WTC11 (cell line): ENCODE measurements at regions not wholly inside any gene's neighbourhood (a gene's known extent, or its start where the extent isn't known, plus 50 kb on each side); places are given as distances from the start of the nearest gene placed in this dataset.

Experiments
- ATAC-seq: fragments of 200-7000 bp; cut with Tn5 transposase; 2 replicates; pipeline ENCODE4 v1.10.0; 2021; ENCODE audit warnings: mild to moderate bottlenecking, moderate library complexity
- CTCF ChIA-PET: fragments of 300-600 bp; sonication (Branson Sonifier 250); formaldehyde crosslinking; loops from one replicate; lab custom pipeline; 2021; ENCODE audit warnings: antibody characterized with exemption; lab: Charles Lee
- POLR2A ChIA-PET: fragments of 350-600 bp; sonication (Branson Sonifier 250); formaldehyde crosslinking; loops from one replicate; lab custom pipeline; 2021; ENCODE audit warnings: antibody characterized with exemption; lab: Charles Lee
- DNase-seq: peaks from one replicate; pipeline ENCODE4 v3.0.0; 2021; ENCODE audit warnings: low spot score
- H3K27ac Mint-ChIP-seq: 2 replicates; pipeline ENCODE4 v1.8.0; 2021; ENCODE audit warnings: mixed read lengths
- H3K27me3 Mint-ChIP-seq: 2 replicates; pipeline ENCODE4 v1.8.0; 2021; ENCODE audit warnings: low read depth, mild to moderate bottlenecking, moderate library complexity, mixed read lengths
- H3K36me3 Mint-ChIP-seq: 2 replicates; pipeline ENCODE4 v1.8.0; 2021; ENCODE audit warnings: mixed read lengths
- H3K4me1 Mint-ChIP-seq: 2 replicates; pipeline ENCODE4 v1.8.0; 2022; ENCODE audit warnings: mixed read lengths
- H3K4me3 Mint-ChIP-seq: 2 replicates; pipeline ENCODE4 v1.8.0; 2021; ENCODE audit warnings: mild to moderate bottlenecking, moderate library complexity, mixed read lengths
- H3K9me3 Mint-ChIP-seq: 2 replicates; pipeline ENCODE4 v1.8.0; 2021; ENCODE audit warnings: mixed read lengths
- CDX4 ChIP-seq: fragments of 250-450 bp; sonication (Bioruptor Pico); IDR thresholded peaks from 2 replicates; pipeline ENCODE4 v1.9.0; 2021; ENCODE audit warnings: moderate library complexity, mild to moderate bottlenecking, inconsistent platforms, borderline replicate concordance
- E2F4 ChIP-seq: sonication (generic); formaldehyde crosslinking; IDR thresholded peaks from 2 replicates; pipeline ENCODE4 v1.8.1; 2022; ENCODE audit warnings: low read depth, mild to moderate bottlenecking, moderate library complexity, missing genetic modification reagents, borderline replicate concordance
- EMX1 ChIP-seq: fragments of 250-450 bp; sonication (Bioruptor Pico); IDR thresholded peaks from 2 replicates; pipeline ENCODE4 v1.8.0; 2021; ENCODE audit warnings: mild to moderate bottlenecking
- ERG ChIP-seq: fragments of 250-450 bp; sonication (Bioruptor Pico); IDR thresholded peaks from 2 replicates; pipeline ENCODE4 v1.8.0; 2021; ENCODE audit warnings: mild to moderate bottlenecking
- GABPB1 ChIP-seq: sonication (generic); formaldehyde crosslinking; IDR thresholded peaks from 2 replicates; pipeline ENCODE4 v1.8.1; 2023; ENCODE audit warnings: mild to moderate bottlenecking, missing genetic modification reagents
- NFATC4 ChIP-seq: fragments of 250-450 bp; sonication (Bioruptor Pico); IDR thresholded peaks from 2 replicates; pipeline ENCODE4 v1.9.0; 2021; ENCODE audit warnings: mild to moderate bottlenecking
- RELA ChIP-seq: sonication (generic); formaldehyde crosslinking; IDR thresholded peaks from 2 replicates; pipeline ENCODE4 v1.8.1; 2022; ENCODE audit warnings: missing genetic modification reagents, mild to moderate bottlenecking, borderline replicate concordance
- USF1 ChIP-seq: sonication (generic); formaldehyde crosslinking; IDR thresholded peaks from 2 replicates; pipeline ENCODE4 v1.8.0; 2022; ENCODE audit warnings: mild to moderate bottlenecking, missing genetic modification reagents
- ZNF219 ChIP-seq: sonication (generic); formaldehyde crosslinking; IDR thresholded peaks from 2 replicates; pipeline ENCODE4 v1.8.0; 2023; ENCODE audit warnings: missing genetic modification reagents, mild to moderate bottlenecking, borderline replicate concordance
- ZNF232 ChIP-seq: sonication (generic); formaldehyde crosslinking; IDR thresholded peaks from 2 replicates; pipeline ENCODE4 v1.8.0; 2022; ENCODE audit warnings: mild to moderate bottlenecking, missing genetic modification reagents
- ZNF317 ChIP-seq: sonication (generic); formaldehyde crosslinking; IDR thresholded peaks from 2 replicates; pipeline ENCODE4 v1.8.1; 2023; ENCODE audit warnings: low read depth, mild to moderate bottlenecking, moderate library complexity, missing genetic modification reagents, borderline replicate concordance
- ZNF532 ChIP-seq: fragments of 250-450 bp; sonication (Bioruptor Pico); IDR thresholded peaks from 2 replicates; pipeline ENCODE4 v1.9.0; 2021; ENCODE audit warnings: mild to moderate bottlenecking, borderline replicate concordance
- TF ChIP-seq, protein P1 (sequence below): fragments of 250-450 bp; sonication (Bioruptor Pico); conservative IDR thresholded peaks from 2 replicates; pipeline ENCODE4 v1.9.0; 2021; ENCODE audit warnings: mild to moderate bottlenecking
- TF ChIP-seq, protein P2 (sequence below): sonication (generic); formaldehyde crosslinking; IDR thresholded peaks from 2 replicates; pipeline ENCODE4 v1.8.1; 2022; ENCODE audit warnings: mild to moderate bottlenecking, moderate library complexity, missing genetic modification reagents

- Mint-ChIP-seq H3K4me3 (no peak overlapping the region), H3K27me3 (no peaks in the 10 kb centered on the region; the same call in 1 of the 2 replicates), H3K27ac (no peak overlapping the region), H3K4me1 (peaks cover 13% of the 10 kb centered on the region), H3K36me3 (peaks cover 6% of the 10 kb centered on the region), H3K9me3 (peaks cover 18% of the 10 kb centered on the region)
- ChIA-PET CTCF (no interaction called here), POLR2A (no interaction called here)
- TF ChIP-seq EMX1 (CRISPR knock-in tag) (no peak), NFATC4 (CRISPR knock-in tag) (no peak), ZNF532 (CRISPR knock-in tag) (no peak), ZNF232 (no peak), RELA (CRISPR knock-in tag) (no peak), ZNF219 (CRISPR knock-in tag) (no peak), CDX4 (no peak), GABPB1 (CRISPR knock-in tag) (no peak)
- no peak for ATAC-seq
- DNase-seq: no peak
Observed at GRCh38 chr9:90127923-90128322, 514.7 kb downstream of the DIRAS2 start.

- POLR2A ChIA-PET: no interaction called here
- Mint-ChIP-seq H3K9me3 (peaks cover 15% of the 10 kb centered on the region), H3K27me3 (no peaks in the 10 kb centered on the region; the same call in 1 of the 2 replicates), H3K27ac (no peak overlapping the region), H3K4me3 (no peak overlapping the region), H3K4me1 (peaks cover 13% of the 10 kb centered on the region), H3K36me3 (peaks cover 6% of the 10 kb centered on the region)
- TF ChIP-seq, protein P1, sequence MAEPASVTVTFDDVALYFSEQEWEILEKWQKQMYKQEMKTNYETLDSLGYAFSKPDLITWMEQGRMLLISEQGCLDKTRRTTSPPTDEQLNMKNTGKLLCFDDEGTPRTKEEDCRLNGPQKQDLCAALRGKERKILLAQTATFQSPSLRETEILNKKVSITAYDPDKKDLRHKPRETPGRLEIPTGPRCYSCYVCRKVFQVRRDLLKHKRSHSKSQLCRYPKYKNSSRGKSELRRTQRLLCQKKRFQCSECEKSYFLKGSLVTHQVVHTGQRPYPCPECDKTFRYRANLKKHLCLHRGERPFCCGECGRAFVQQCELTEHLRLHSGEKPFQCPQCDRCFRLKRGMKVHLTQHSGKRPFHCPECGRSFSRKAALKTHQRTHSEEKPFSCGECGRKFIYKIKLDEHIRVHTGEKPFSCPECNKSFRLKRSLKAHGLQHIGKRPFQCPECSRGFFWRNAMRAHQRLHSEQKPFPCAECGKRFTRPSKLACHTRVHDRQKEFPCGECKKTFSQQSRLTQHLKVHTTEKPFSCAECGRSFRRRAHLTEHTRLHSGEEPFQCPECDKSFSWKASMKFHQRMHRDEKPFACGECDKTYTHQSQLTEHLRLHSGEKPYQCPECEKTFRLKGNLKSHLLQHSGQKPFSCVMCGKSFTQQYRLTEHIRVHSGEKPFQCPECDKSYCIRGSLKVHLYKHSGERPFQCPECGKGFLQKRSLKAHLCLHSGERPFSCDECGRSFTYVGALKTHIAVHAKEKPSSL: no peak
- TF ChIP-seq ERG (no peak), E2F4 (CRISPR knock-in tag) (no peak), USF1 (CRISPR knock-in tag) (no peak), ZNF317 (CRISPR knock-in tag) (no peak)
- TF ChIP-seq, protein P2, sequence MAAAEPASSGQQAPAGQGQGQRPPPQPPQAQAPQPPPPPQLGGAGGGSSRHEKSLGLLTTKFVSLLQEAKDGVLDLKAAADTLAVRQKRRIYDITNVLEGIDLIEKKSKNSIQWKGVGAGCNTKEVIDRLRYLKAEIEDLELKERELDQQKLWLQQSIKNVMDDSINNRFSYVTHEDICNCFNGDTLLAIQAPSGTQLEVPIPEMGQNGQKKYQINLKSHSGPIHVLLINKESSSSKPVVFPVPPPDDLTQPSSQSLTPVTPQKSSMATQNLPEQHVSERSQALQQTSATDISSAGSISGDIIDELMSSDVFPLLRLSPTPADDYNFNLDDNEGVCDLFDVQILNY (CRISPR knock-in tag): no peak
- ATAC-seq (no peak), DNase-seq (no peak)
- CTCF ChIA-PET: no interaction called here
Observed at GRCh38 chr9:90128587-90129190, 513.9 kb downstream of the DIRAS2 start.
